ENCODE measurements at regions not wholly inside any gene's neighbourhood (a gene's known extent, or its start where the extent isn't known, plus 50 kb on each side); places are given as distances from the start of the nearest gene placed in this dataset.
A peak's percentile ranks its signal among the peaks of the same experiment; 100 is the strongest.

- no peaks in the 10 kb centered on the region for H3K9me3 ChIP-seq
- H3K27me3 ChIP-seq, result no peaks in the 10 kb centered on the region
- no peak for DNase-seq
- WGBS, 2 donors, result 89 to 91% methylated on average over 3 of the region's 3 CpGs
- H3K4me1 ChIP-seq, result peaks cover 0 to 5% (median 2%) of the 10 kb centered on the region in 4 donors
- ATAC-seq (ENCODE audit: low FRiP score in 2 of 2), result no peak
- no peak overlapping the region for H3K27ac ChIP-seq
- peaks cover 0 to 4% (median 0%) of the 10 kb centered on the region in 4 donors for H3K36me3 ChIP-seq
- TF ChIP-seq POLR2A (IDR thresholded peaks at IDR 0.05) (no peak), EP300 (IDR thresholded peaks at IDR 0.05) (no peak), POLR2AphosphoS5 (IDR thresholded peaks at IDR 0.05) (no peak), CTCF (IDR thresholded peaks at IDR 0.05) (no peak)
- H3K4me3 ChIP-seq, result no peak overlapping the region
Observed at GRCh38 chr6:150751296-150751695, 114.2 kb upstream of the MTHFD1L start.

- DNase-seq (no peak), ATAC-seq (ENCODE audit: low FRiP score in 2 of 2) (no peak)
- H3K9me3 ChIP-seq, result no peaks in the 10 kb centered on the region
- H3K36me3 ChIP-seq, result peaks cover 0 to 4% (median 0%) of the 10 kb centered on the region in 4 donors
- H3K27me3 ChIP-seq, result no peaks in the 10 kb centered on the region
- TF ChIP-seq EP300 (IDR thresholded peaks at IDR 0.05), result no peak
- TF ChIP-seq POLR2AphosphoS5 (IDR thresholded peaks at IDR 0.05), result no peak
- TF ChIP-seq POLR2A (IDR thresholded peaks at IDR 0.05), result no peak
- no peak for TF ChIP-seq CTCF (IDR thresholded peaks at IDR 0.05)
- H3K4me3 ChIP-seq, result no peak overlapping the region
- WGBS, 2 donors, result 82 to 90% methylated on average over 2 of the region's 2 CpGs
- no peak overlapping the region for H3K27ac ChIP-seq
- H3K4me1 ChIP-seq, result peaks cover 0 to 5% (median under 1%) of the 10 kb centered on the region in 4 donors
Observed at GRCh38 chr6:150752409-150752808, 113.1 kb upstream of the MTHFD1L start.

- no peak for DNase-seq
- TF ChIP-seq CTCF (IDR thresholded peaks at IDR 0.05) (no peak), EP300 (IDR thresholded peaks at IDR 0.05) (no peak), POLR2A (IDR thresholded peaks at IDR 0.05) (no peak), POLR2AphosphoS5 (IDR thresholded peaks at IDR 0.05) (no peak)
- peak in 1 of 2 donors; percentile 15 for ATAC-seq (ENCODE audit: low FRiP score in 2 of 2)
- Histone ChIP-seq H3K27ac (no peak overlapping the region), H3K36me3 (peaks cover 0 to 4% (median 0%) of the 10 kb centered on the region in 4 donors), H3K4me3 (no peak overlapping the region), H3K27me3 (no peaks in the 10 kb centered on the region), H3K4me1 (peaks cover 0 to 5% (median 0%) of the 10 kb centered on the region in 4 donors), H3K9me3 (no peaks in the 10 kb centered on the region)
- WGBS, 2 donors, result 48 to 57% methylated on average over 14 of the region's 14 CpGs
Observed at GRCh38 chr6:150753371-150754064, 112.0 kb upstream of the MTHFD1L start.

GRCh38 chr6:150755042-150755441 lies 110.5 kb upstream of the MTHFD1L start:
- ATAC-seq (ENCODE audit: low FRiP score in 2 of 2), result no peak
- H3K36me3 ChIP-seq, result peaks cover 0 to 4% (median 0%) of the 10 kb centered on the region in 4 donors

More at GRCh38 chr6:150755042-150755441, 110.5 kb upstream of the MTHFD1L start:
- 88 to 90% methylated on average over 9 of the region's 9 CpGs for WGBS, 2 donors
- no peak for TF ChIP-seq POLR2AphosphoS5 (IDR thresholded peaks at IDR 0.05)
- no peak for TF ChIP-seq CTCF (IDR thresholded peaks at IDR 0.05)
- TF ChIP-seq EP300 (IDR thresholded peaks at IDR 0.05), result no peak
- no peak overlapping the region for H3K27ac ChIP-seq
- no peaks in the 10 kb centered on the region for H3K27me3 ChIP-seq
- H3K9me3 ChIP-seq, result no peaks in the 10 kb centered on the region
- no peak for DNase-seq
- no peak overlapping the region for H3K4me3 ChIP-seq
- H3K4me1 ChIP-seq, result peaks cover 0 to 5% (median 0%) of the 10 kb centered on the region in 4 donors
